ENCODE measurements at regions not wholly inside any gene's neighbourhood (a gene's known extent, or its start where the extent isn't known, plus 50 kb on each side); places are given as distances from the start of the nearest gene placed in this dataset.

DNA sequence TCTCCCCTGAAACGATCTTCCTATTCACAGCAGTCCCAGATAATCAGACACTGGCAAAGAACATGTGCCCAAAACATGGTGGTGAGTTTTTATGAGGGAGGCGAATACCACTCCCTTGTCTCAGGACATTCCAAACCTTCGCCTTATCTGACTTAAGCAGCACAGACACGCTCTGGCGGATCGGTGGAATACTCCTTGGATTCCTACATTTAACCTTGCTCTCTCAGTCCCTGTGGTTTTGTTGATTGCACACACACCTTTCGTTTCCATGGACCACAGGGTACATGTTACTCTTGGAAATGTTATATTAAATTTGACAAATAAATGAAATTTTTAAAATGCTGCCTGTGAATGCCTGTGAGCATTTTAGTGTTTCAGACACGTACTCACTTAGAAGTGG is 87.8 kb upstream of the CPEB4 start:
- no peak for DNase-seq

DNA sequence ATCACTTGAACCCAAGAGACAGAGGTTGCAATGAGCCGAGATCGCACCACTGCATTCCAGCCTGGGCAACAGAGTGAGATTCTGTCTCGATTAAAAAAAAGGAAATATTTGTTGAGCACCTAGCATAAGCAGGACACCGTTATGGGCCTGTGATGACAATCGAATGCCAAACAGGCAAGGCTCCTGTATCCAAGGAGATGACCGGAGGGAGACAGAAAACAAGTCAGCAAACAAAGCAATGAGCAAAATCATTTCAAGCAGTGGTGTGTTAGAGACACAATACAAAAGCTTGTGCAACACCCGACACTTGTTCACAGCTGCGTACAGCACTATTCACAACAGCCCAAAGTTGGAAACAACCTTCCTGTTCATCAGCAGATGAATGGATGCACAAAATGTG is 87.1 kb upstream of the CPEB4 start:
- DNase-seq, result no peak

DNA sequence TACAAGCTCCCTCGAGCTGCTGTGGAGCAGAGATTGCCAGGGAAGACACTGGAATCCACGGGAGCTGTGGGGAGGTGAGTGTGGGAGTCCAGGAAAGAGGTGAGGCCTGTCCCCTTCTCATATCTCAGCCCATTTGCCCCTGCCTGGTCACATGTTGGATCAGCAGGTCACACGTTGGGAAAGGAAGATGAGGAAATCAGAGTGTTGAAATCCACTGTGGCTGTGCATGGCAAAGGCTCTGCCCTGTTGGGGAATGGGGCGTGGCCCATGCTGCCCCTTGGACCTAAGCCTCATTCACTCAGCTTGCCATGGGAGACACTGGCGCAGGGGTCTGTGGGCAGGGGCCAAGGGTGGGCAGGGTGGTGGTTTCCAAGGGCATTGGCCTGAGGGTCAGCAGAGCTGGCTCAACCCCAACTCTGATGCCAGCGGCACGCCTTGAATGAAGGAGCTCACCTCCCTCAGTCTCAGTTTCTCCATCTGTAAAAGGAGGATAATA is 85.4 kb upstream of the CPEB4 start:
- no peak for DNase-seq

- DNase-seq, result no peak
Measured at GRCh38 chr5:173804579-173804978, 83.6 kb upstream of the CPEB4 start.

- no peak for DNase-seq
Measured at GRCh38 chr5:173806270-173807035, 81.7 kb upstream of the CPEB4 start.

- DNase-seq, result no peak
Measured at GRCh38 chr5:173807181-173807655, 80.9 kb upstream of the CPEB4 start.

GRCh38 chr5:173808079-173808808 is 79.9 kb upstream of the CPEB4 start:
- DNase-seq, result no peak

DNA sequence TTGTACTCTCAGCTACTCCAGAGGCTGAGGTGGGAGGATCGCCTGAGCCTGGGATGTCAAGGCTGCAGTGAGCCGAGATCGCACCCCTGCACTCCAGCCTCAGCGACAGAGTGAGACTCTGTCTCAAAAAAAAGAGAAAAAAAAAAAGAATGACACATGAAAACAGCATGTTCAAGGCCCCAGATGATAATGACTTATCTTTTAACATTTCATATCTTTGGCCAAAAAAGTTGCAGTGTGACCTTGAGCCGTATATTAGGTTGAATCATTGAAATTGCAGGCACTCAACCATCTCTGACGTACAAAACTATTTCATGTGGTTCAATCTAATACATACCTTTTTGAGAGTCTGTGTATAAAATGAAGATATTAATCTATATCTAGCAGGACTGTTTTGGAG is 79.1 kb upstream of the CPEB4 start:
- DNase-seq, result no peak

DNA sequence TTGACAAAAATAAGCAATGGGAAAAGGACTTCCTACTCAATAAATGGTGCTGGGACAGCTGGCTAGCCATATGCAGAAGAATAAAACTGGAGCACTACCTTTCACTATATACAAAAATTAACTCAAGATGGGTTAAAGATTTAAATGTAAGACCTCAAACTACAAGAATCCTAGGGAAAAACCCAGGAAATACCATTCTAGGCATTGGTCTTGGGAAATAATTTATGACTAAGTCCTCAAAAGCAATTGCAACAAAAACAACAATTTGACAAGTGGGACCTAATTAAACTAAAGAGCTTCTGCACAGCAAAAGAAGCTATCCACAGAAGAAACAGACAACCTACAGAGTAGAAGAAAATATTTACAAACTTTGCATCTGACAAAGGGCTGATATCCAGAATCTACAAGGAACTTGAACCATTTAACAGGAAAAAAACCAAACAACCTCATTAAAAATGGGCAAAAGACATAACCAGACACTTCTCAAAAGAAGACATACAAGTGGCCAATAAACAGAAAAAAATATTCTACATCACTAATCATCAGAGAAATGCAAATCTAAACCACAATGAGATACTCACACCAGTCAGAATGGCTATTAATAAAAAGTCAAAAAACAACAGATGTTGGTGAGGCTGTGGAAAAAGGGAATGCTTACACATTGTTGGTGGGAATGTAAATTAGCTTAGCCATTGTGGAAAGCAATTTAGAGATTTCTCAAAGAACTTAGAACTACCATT is 75.2 kb upstream of the CPEB4 start:
- no peak for DNase-seq

DNA sequence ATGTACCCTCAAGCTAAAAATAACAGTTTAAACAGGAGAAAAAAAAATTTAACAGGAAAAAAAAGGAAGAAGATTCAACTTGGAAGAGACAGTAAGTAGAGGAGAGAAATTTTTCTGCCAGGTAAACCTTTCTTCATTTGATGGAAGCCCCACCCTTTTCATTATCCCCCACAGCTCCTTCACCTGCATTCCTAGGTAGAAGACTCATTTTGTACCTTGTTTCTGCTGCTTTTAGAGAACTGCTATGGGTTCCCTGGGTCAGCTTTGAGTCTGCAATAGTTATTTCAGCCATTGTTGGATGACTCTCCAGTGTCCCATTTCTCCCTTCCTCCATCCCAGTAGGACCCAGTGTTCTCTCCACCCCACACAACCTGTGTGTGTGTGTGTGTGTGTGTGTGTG is 74.1 kb upstream of the CPEB4 start:
- no peak for DNase-seq

DNA sequence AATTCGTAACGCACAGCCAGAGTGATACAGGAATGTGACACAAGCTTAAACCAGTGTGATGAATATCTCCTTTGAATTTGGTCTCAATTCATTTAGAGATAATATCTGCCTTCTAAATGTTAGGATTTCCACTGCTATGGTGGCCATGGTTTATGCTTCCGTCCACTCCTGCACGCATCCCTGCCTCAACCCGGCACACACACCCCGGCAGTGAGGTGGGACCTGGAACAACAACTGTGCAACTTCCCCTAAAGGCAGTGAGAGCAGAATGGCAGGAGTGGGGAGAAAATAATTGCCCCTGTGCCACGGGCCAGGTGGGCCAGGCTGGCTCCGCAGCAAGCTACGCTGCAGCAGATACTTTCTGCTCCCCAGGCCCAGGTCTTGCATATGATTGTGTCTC is 72.6 kb upstream of the CPEB4 start:
- no peak for DNase-seq

DNA sequence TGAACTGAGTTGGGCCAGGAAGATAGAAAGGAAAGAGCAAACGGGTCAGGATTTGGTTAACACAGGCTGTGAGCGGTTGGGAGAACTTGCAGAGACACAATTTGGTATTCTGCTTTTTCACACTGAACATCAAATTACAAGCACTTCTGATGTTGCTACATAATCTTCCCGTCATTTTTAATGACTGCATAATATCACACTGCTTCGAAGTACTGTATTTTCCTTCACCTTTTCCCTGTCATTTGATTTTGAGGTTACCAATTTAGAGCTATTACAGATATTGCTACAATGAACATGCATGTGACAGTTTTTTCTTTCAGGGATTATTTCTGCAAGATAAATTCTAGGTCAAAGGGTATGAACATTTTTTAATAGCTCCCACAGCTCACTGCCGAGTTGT is 71.4 kb upstream of the CPEB4 start:
- DNase-seq, result no peak

DNA sequence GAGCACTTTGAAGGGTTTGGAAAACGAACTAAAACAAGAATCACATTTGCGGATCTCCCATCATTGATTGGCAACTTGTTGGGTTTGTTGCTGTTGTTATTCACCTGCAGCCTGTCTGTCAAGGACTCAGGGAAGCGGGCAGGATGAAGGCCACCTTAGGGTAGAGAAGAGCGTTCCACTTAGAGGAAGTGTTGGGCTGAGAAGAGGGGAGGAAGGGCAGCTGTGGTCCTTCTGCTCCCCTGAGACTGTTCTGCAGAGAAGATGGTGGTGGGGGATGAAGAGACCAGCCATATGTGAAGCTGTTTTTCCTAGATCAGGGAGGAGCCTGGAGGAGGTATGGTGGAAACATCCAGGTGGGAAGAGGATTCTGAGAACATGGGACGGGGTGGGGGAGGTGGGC is 70.6 kb upstream of the CPEB4 start:
- DNase-seq, result no peak

DNA sequence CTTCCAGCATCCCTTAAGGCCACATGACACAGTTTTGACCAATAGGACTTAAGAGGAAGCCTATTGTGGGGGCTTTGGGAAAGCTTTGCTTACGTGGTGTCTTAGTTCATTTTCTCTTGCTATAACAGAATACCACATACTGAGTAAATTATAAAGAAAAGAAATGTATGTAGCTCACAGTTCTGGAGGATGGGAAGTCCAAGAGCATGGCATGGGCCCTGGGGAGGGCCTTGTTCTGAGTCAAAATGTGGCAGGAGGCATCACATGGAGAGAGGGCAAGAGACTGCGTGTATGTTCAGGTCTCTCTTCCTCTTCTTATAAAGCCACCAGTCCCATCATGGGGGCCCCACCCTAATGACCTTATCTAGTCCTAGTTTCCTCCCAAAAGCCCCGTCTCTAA is 68.6 kb upstream of the CPEB4 start:
- no peak for DNase-seq

GRCh38 chr5:173823274-173823644 is 64.9 kb upstream of the CPEB4 start:
- DNase-seq, result no peak

DNA sequence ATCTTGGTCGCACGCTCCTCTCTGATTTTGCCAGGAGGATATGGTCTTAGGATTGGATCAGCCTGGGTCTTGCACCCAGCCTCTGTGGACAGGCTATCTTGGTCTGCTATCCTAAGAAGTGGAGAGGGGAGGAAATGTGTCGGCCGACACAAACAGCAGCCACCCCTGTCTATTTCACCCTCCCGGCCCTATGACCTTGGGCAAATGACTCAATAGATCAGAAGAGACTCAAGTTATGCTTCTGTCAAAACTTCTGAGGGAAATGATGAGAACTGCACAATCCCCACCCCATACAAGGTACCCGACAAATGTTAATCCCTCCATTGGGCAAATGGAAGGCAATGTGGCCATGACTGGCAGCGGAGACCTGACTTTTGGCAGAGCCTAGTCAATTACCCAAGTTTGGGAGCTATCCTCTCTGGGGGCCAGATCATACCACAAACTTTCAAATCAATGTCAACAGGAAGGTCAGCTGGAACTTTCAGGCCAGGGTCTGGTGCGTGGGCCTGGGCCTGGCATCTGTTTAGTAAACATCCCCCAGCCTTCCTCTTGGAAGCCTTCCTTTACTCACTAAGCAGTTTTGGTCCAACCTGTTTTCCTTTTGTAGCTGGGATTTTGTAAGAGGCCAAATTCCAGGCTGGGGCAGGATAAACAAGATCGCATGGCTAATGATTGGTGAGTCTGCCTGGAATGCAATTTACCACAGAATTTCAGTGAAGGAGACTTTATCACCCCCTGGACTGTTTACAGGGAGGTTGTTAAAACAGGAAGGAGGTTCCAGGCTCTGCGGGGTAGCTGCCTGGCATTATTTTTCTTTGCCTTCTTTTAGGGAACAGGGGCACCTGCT is 64.2 kb upstream of the CPEB4 start:
- peak; percentile 24 to 31 for DNase-seq

DNA sequence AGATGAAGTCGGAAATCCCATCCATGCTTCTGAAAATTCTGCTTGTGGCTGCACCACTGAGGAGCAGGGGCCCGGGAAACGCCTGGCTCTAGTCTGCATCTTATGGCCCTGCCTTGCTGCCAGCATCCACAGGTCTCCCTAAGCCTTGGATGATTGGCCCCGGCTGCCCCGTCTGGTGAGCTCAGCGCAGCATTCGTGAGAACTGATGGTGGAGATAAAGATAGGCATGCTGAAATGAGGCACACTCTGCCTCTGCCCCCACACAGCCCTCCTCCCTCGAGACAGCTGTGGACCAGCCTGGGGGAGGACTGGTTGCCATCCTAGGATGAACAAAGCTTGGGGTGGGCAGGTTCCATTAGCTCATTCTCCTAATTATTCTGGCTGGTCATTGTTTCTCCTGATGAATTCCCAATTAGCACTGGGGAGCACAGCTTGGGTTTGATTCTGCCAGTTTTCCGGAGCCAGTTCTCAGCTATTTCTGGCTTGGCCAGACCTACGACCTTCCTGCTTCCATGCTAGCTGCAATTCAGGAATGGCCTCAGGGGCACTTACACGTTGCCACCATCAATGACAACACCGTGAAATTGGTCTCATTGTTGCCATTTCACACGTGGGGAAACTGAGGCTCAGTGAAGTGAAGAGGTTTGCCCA is 62.8 kb upstream of the CPEB4 start:
- DNase-seq, result no peak

DNA sequence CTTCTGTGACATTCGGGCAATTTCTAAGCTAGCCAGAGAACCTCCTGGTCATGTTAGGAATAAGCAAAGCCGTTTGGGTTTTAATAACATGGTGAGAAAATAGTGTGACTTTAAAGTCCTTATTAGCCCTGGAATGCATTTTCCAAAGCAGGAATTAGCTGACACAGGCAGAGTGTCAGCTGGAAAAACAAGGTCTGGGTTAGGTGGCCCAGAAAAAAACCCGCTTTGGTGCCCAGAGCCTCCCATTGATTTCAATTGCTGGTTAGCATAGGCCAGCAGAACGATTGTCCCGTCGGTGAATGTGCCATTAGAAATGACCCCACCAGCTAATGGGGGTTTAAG is 62.1 kb upstream of the CPEB4 start:
- no peak for DNase-seq

- no peak for DNase-seq
Measured at GRCh38 chr5:173826428-173827350, 61.5 kb upstream of the CPEB4 start.

DNA sequence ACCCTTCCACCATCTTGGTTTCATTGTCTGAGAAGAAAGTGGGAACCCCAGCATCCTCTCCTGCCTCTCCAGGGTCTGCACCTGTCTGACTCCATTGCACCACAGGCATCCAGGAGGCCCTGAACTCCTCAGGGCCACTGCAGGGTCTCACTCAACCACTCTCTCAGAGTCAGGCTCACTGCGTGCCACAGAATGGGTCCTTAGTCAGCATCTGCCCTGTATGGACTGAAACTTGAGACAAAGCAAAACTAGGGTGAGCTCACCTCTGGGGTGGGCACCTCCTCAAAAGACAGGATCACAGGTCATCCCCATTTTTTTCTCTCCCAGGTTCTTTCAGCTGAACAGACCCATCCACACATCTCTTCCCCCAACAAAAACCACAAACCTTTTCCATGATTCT is 59.2 kb upstream of the CPEB4 start:
- no peak for DNase-seq
